ENCODE measurements at regions not wholly inside any gene's neighbourhood (a gene's known extent, or its start where the extent isn't known, plus 50 kb on each side); places are given as distances from the start of the nearest gene placed in this dataset.

DNA sequence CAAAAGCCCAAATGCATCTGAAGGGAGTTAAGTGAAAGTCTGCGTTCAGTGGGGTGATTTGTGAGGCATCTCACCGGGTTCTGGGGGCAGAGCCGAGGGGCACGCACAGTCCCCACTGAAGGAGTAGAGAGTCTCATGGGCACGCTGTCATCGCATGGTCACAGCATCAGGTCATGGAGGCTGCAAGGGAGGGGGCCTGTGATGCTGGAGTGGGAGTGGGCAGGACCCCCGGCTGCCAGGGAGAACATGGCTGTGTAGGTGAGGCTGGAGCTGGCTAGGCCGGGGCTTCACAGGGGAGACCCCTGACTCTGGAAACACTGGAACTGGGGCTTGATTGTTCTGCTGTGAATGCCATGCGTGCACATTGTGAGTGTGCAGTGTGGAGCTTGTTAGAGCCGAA, 360.5 kb downstream of the IRX2 start:
- ATAC-seq (no peak), DNase-seq (ENCODE audit: low read depth, low spot score) (no peak)
- ChIA-PET RAD21 (ENCODE audit: low non-redundant PET in 1 of 2, low total read pairs in 2 of 2, uncharacterized antibody in 2 of 2, unreplicated experiment in 2 of 2) (no interaction called here), CTCF (no interaction called here), POLR2A (no interaction called here)
- H4K20me1 ChIP-seq (ENCODE audit: insufficient read depth), result no peaks in the 10 kb centered on the region
- no TSS peak for BruUV-seq (replicated peaks)
- peaks cover 0 to 5% of the 10 kb centered on the region in 2 experiments; a peak in 3 of 4 replicates for H3K9me3 ChIP-seq (ENCODE audit: control insufficient read depth in 1 of 2, insufficient read depth in 1 of 2, low read depth in 1 of 2, low read length in 2 of 2)
- no peak overlapping the region for H3K9ac ChIP-seq (ENCODE audit: low read length)
- H3K36me3 ChIP-seq (ENCODE audit: control insufficient read depth in 1 of 2, insufficient read depth in 2 of 2, low read length in 2 of 2), result no peaks in the 10 kb centered on the region
- H3K79me2 ChIP-seq (ENCODE audit: insufficient read depth, low read length), result no peaks in the 10 kb centered on the region
- no peak overlapping the region for H3K4me2 ChIP-seq (ENCODE audit: low read length)
- TF ChIP-seq, protein P1, sequence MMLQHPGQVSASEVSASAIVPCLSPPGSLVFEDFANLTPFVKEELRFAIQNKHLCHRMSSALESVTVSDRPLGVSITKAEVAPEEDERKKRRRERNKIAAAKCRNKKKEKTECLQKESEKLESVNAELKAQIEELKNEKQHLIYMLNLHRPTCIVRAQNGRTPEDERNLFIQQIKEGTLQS (IDR thresholded peaks at IDR 0.05), result no peak
- TF ChIP-seq ZNF274 (IDR thresholded peaks at IDR 0.05; ENCODE audit: low read depth, low read length) (no peak), FOSL1 (IDR thresholded peaks at IDR 0.05; ENCODE audit: low read depth) (no peak)
- H3K27ac ChIP-seq (ENCODE audit: low read depth, low read length), result no peak overlapping the region
- intact Hi-C loops (cut with micrococcal nuclease), result no loop called here
- H2AFZ ChIP-seq (ENCODE audit: low read depth, low read length, poor library complexity, severe bottlenecking), result no peak overlapping the region
- H3K9me2 ChIP-seq (ENCODE audit: insufficient read depth), result no peaks in the 10 kb centered on the region
- H3K4me3 ChIP-seq (replicated peaks in 1 of 2; ENCODE audit: low read depth in 1 of 2, low read length in 2 of 2), result no peak overlapping the region
- H3K4me1 ChIP-seq (ENCODE audit: control insufficient read depth in 1 of 2, insufficient read depth in 2 of 2, low read length in 2 of 2), result no peaks in the 10 kb centered on the region
- no peaks in the 10 kb centered on the region for H3K27me3 ChIP-seq (ENCODE audit: insufficient read depth, low read length)

DNA sequence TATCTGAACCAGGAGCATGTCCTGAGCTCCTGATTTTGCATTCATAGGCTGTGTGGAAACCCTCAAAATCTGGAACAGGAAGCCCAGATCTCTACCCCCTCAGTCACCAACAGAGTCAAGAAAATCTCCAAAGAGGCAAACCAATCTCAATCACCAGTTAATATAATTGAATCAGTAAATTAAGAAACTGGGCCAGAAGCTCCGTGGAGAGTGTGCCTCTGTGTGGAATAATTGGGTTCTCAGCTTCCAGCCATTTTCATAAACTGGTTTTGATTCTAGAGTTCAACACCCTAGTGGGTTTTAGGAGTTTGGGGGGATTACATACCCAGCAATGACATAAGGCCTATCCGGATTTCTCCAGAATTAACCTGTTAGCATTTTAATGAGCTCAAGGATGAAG, 362.9 kb downstream of the IRX2 start:
- no peak overlapping the region for H3K9ac ChIP-seq (ENCODE audit: low read length)
- H3K9me3 ChIP-seq (ENCODE audit: control insufficient read depth in 1 of 2, insufficient read depth in 1 of 2, low read depth in 1 of 2, low read length in 2 of 2), result peaks cover 0 to 5% of the 10 kb centered on the region in 2 experiments; a peak in 3 of 4 replicates
- no peak overlapping the region for H3K27ac ChIP-seq (ENCODE audit: low read depth, low read length)
- no peaks in the 10 kb centered on the region for H3K79me2 ChIP-seq (ENCODE audit: insufficient read depth, low read length)
- H3K27me3 ChIP-seq (ENCODE audit: insufficient read depth, low read length), result no peaks in the 10 kb centered on the region
- no peaks in the 10 kb centered on the region for H3K4me1 ChIP-seq (ENCODE audit: control insufficient read depth in 1 of 2, insufficient read depth in 2 of 2, low read length in 2 of 2)
- intact Hi-C loops (cut with micrococcal nuclease), result no loop called here
- ChIA-PET RAD21 (ENCODE audit: low non-redundant PET in 1 of 2, low total read pairs in 2 of 2, uncharacterized antibody in 2 of 2, unreplicated experiment in 2 of 2) (no interaction called here), CTCF (no interaction called here), POLR2A (no interaction called here)
- no peak for ATAC-seq
- no peak overlapping the region for H3K4me3 ChIP-seq (replicated peaks in 1 of 2; ENCODE audit: low read depth in 1 of 2, low read length in 2 of 2)
- no peaks in the 10 kb centered on the region for H3K9me2 ChIP-seq (ENCODE audit: insufficient read depth)
- TF ChIP-seq CBX3 (IDR thresholded peaks at IDR 0.05; ENCODE audit: low read depth) (no peak), SRF (IDR thresholded peaks at IDR 0.05; ENCODE audit: low read depth) (no peak), RAD21 (IDR thresholded peaks at IDR 0.05; ENCODE audit: low read depth) (no peak), CEBPB (IDR thresholded peaks at IDR 0.05; ENCODE audit: low read depth) (no peak), ZNF274 (IDR thresholded peaks at IDR 0.05; ENCODE audit: low read depth, low read length) (no peak), POLR2AphosphoS5 (IDR thresholded peaks at IDR 0.05; ENCODE audit: low read depth, low read length) (no peak), JUND (IDR thresholded peaks at IDR 0.05) (no peak), SIN3A (IDR thresholded peaks at IDR 0.05; ENCODE audit: low read depth) (no peak), EGR1 (IDR thresholded peaks at IDR 0.05; ENCODE audit: low read depth) (no peak), ZFX (IDR thresholded peaks at IDR 0.05) (no peak), TCF7L2 (IDR thresholded peaks at IDR 0.05; ENCODE audit: borderline replicate concordance, extremely low read depth, insufficient read depth, insufficient read length) (no peak)
- TF ChIP-seq, protein P2, sequence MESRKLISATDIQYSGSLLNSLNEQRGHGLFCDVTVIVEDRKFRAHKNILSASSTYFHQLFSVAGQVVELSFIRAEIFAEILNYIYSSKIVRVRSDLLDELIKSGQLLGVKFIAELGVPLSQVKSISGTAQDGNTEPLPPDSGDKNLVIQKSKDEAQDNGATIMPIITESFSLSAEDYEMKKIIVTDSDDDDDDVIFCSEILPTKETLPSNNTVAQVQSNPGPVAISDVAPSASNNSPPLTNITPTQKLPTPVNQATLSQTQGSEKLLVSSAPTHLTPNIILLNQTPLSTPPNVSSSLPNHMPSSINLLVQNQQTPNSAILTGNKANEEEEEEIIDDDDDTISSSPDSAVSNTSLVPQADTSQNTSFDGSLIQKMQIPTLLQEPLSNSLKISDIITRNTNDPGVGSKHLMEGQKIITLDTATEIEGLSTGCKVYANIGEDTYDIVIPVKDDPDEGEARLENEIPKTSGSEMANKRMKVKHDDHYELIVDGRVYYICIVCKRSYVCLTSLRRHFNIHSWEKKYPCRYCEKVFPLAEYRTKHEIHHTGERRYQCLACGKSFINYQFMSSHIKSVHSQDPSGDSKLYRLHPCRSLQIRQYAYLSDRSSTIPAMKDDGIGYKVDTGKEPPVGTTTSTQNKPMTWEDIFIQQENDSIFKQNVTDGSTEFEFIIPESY (IDR thresholded peaks at IDR 0.05; ENCODE audit: extremely low read depth, insufficient replicate concordance, low read length), result no peak
- TF ChIP-seq, protein P3, sequence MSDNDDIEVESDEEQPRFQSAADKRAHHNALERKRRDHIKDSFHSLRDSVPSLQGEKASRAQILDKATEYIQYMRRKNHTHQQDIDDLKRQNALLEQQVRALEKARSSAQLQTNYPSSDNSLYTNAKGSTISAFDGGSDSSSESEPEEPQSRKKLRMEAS (IDR thresholded peaks at IDR 0.05), result no peak
- TF ChIP-seq, protein P4, sequence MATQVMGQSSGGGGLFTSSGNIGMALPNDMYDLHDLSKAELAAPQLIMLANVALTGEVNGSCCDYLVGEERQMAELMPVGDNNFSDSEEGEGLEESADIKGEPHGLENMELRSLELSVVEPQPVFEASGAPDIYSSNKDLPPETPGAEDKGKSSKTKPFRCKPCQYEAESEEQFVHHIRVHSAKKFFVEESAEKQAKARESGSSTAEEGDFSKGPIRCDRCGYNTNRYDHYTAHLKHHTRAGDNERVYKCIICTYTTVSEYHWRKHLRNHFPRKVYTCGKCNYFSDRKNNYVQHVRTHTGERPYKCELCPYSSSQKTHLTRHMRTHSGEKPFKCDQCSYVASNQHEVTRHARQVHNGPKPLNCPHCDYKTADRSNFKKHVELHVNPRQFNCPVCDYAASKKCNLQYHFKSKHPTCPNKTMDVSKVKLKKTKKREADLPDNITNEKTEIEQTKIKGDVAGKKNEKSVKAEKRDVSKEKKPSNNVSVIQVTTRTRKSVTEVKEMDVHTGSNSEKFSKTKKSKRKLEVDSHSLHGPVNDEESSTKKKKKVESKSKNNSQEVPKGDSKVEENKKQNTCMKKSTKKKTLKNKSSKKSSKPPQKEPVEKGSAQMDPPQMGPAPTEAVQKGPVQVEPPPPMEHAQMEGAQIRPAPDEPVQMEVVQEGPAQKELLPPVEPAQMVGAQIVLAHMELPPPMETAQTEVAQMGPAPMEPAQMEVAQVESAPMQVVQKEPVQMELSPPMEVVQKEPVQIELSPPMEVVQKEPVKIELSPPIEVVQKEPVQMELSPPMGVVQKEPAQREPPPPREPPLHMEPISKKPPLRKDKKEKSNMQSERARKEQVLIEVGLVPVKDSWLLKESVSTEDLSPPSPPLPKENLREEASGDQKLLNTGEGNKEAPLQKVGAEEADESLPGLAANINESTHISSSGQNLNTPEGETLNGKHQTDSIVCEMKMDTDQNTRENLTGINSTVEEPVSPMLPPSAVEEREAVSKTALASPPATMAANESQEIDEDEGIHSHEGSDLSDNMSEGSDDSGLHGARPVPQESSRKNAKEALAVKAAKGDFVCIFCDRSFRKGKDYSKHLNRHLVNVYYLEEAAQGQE (IDR thresholded peaks at IDR 0.05; ENCODE audit: low read depth), result no peak
- H3K4me2 ChIP-seq (ENCODE audit: low read length), result no peak overlapping the region
- no peak overlapping the region for H2AFZ ChIP-seq (ENCODE audit: low read depth, low read length, poor library complexity, severe bottlenecking)
- no peaks in the 10 kb centered on the region for H3K36me3 ChIP-seq (ENCODE audit: control insufficient read depth in 1 of 2, insufficient read depth in 2 of 2, low read length in 2 of 2)
- no peaks in the 10 kb centered on the region for H4K20me1 ChIP-seq (ENCODE audit: insufficient read depth)
- no peak for DNase-seq (ENCODE audit: low read depth, low spot score)
- BruUV-seq (replicated peaks), result no TSS peak

Measured in HCT116 (cell line).